ENCODE measurements at regions not wholly inside any gene's neighbourhood (a gene's known extent, or its start where the extent isn't known, plus 50 kb on each side); places are given as distances from the start of the nearest gene placed in this dataset.

GRCh38 chr12:58540480-58541299, 379.6 kb downstream of the LRIG3 start:
- TF ChIP-seq HNF4G (IDR thresholded peaks at IDR 0.05) (no peak), ZBTB33 (IDR thresholded peaks at IDR 0.05) (no peak), MAX (IDR thresholded peaks at IDR 0.05) (no peak), GABPA (IDR thresholded peaks at IDR 0.05 in 1 of 2, conservative IDR thresholded peaks at IDR 0.05 in 1 of 2) (no peak), RAD21 (IDR thresholded peaks at IDR 0.05) (peak; percentile 95 to 97), FOXA2 (IDR thresholded peaks at IDR 0.05) (no peak), FOXA1 (IDR thresholded peaks at IDR 0.05) (no peak), REST (IDR thresholded peaks at IDR 0.05) (no peak), SP1 (IDR thresholded peaks at IDR 0.05) (no peak), EGR1 (IDR thresholded peaks at IDR 0.05; ENCODE audit: low read depth in 2 of 2) (no peak), YY1 (IDR thresholded peaks at IDR 0.05) (no peak), RXRA (IDR thresholded peaks at IDR 0.05) (no peak), NR2F2 (IDR thresholded peaks at IDR 0.05) (peak; percentile 42), JUND (IDR thresholded peaks at IDR 0.05) (no peak), CTCF (IDR thresholded peaks at IDR 0.05; ENCODE audit: low read depth, low read length, missing input control) (peak; percentile 77), HNF4A (conservative IDR thresholded peaks at IDR 0.05) (no peak), ATF3 (IDR thresholded peaks at IDR 0.05) (no peak), TAF1 (conservative IDR thresholded peaks at IDR 0.05) (no peak)
- H3K9me3 ChIP-seq (ENCODE audit: control insufficient read depth in 4 of 4, low read length in 3 of 4), result no peaks in the 10 kb centered on the region

More at GRCh38 chr12:58540480-58541299, 379.6 kb downstream of the LRIG3 start:
- H3K36me3 ChIP-seq (ENCODE audit: control insufficient read depth in 4 of 4, insufficient read depth in 3 of 4, low read depth in 1 of 4, low read length in 3 of 4), result no peaks in the 10 kb centered on the region
- no peaks in the 10 kb centered on the region for H3K27me3 ChIP-seq (ENCODE audit: control insufficient read depth in 4 of 4, insufficient read depth in 4 of 4, low read length in 3 of 4)
- DNase-seq (ENCODE audit: low spot score), result peak; percentile 66
- H3K4me3 ChIP-seq (ENCODE audit: low read depth in 1 of 3, low read length in 3 of 3), result no peak overlapping the region
- no peak overlapping the region for H3K9ac ChIP-seq (ENCODE audit: low read depth in 1 of 2, low read length in 2 of 2)
- H3K4me1 ChIP-seq (ENCODE audit: control insufficient read depth in 4 of 4, insufficient read depth in 4 of 4, low read length in 3 of 4), result no peaks in the 10 kb centered on the region
- WGBS, result 29% methylated on average over 8 of the region's 8 CpGs
- H3K27ac ChIP-seq (ENCODE audit: low read depth in 1 of 2, low read length in 2 of 2), result no peak overlapping the region

Measured in liver (tissue), 8 donors.